ENCODE measurements at regions not wholly inside any gene's neighbourhood (a gene's known extent, or its start where the extent isn't known, plus 50 kb on each side); places are given as distances from the start of the nearest gene placed in this dataset.

GRCh38 chr5:26148569-26149107 lies 889.7 kb downstream of the CDH9 start:
- ATAC-seq (ENCODE audit: low read depth in 2 of 2) (no peak), DNase-seq (no peak)
- H3K4me1 Mint-ChIP-seq, result no peaks in the 10 kb centered on the region
- H3K9me3 Mint-ChIP-seq, result peaks cover 5 to 16% (median 12%) of the 10 kb centered on the region in 7 donors
- no peaks in the 10 kb centered on the region for H3K36me3 Mint-ChIP-seq
- no peak overlapping the region for H3K27ac Mint-ChIP-seq
- H3K27me3 Mint-ChIP-seq, result no peaks in the 10 kb centered on the region
- H3K4me3 Mint-ChIP-seq, result no peak overlapping the region

GRCh38 chr5:26143259-26143658 lies 895.1 kb downstream of the CDH9 start:
- Mint-ChIP-seq H3K27me3 (no peaks in the 10 kb centered on the region), H3K36me3 (no peaks in the 10 kb centered on the region), H3K27ac (no peak overlapping the region), H3K9me3 (peaks cover 0 to 12% (median 2%) of the 10 kb centered on the region in 7 donors), H3K4me3 (no peak overlapping the region), H3K4me1 (no peaks in the 10 kb centered on the region)
- no peak for DNase-seq
- no peak for ATAC-seq (ENCODE audit: low read depth in 2 of 2)

GRCh38 chr5:26121338-26121737 lies 917.0 kb downstream of the CDH9 start:
- Mint-ChIP-seq H3K36me3 (no peaks in the 10 kb centered on the region), H3K4me3 (no peak overlapping the region), H3K27me3 (no peaks in the 10 kb centered on the region), H3K9me3 (peaks cover 0 to 4% (median 2%) of the 10 kb centered on the region in 7 donors), H3K4me1 (no peaks in the 10 kb centered on the region), H3K27ac (no peak overlapping the region)
- no peak for ATAC-seq (ENCODE audit: low read depth in 2 of 2)
- DNase-seq, result no peak

- Mint-ChIP-seq H3K9me3 (peaks cover 0 to 15% (median 5%) of the 10 kb centered on the region in 7 donors), H3K27ac (no peak overlapping the region), H3K4me1 (no peaks in the 10 kb centered on the region), H3K36me3 (no peaks in the 10 kb centered on the region), H3K4me3 (no peak overlapping the region), H3K27me3 (no peaks in the 10 kb centered on the region)
- DNase-seq (no peak), ATAC-seq (ENCODE audit: low read depth in 2 of 2) (no peak)
These were observed 934.2 kb downstream of the CDH9 start for GRCh38 chr5:26104175-26104574.

GRCh38 chr5:26060212-26060611 lies 978.2 kb downstream of the CDH9 start:
- no peak for DNase-seq
- no peak overlapping the region for H3K27ac Mint-ChIP-seq
- no peaks in the 10 kb centered on the region for H3K36me3 Mint-ChIP-seq
- no peak for ATAC-seq (ENCODE audit: low read depth in 2 of 2)
- H3K4me3 Mint-ChIP-seq, result no peak overlapping the region
- H3K27me3 Mint-ChIP-seq, result no peaks in the 10 kb centered on the region
- peaks cover 0 to 9% (median 5%) of the 10 kb centered on the region in 7 donors for H3K9me3 Mint-ChIP-seq
- no peaks in the 10 kb centered on the region for H3K4me1 Mint-ChIP-seq

GRCh38 chr5:26054594-26054993 lies 983.8 kb downstream of the CDH9 start:
- no peaks in the 10 kb centered on the region for H3K36me3 Mint-ChIP-seq

GRCh38 chr5:26034813-26035212 lies 1003.6 kb downstream of the CDH9 start:
- no peak overlapping the region for H3K4me3 Mint-ChIP-seq
- no peaks in the 10 kb centered on the region for H3K4me1 Mint-ChIP-seq
- ATAC-seq (ENCODE audit: low read depth in 2 of 2) (no peak), DNase-seq (no peak)
- no peaks in the 10 kb centered on the region for H3K27me3 Mint-ChIP-seq
- no peaks in the 10 kb centered on the region for H3K36me3 Mint-ChIP-seq
- H3K9me3 Mint-ChIP-seq, result peaks cover 0 to 9% (median 4%) of the 10 kb centered on the region in 7 donors
- H3K27ac Mint-ChIP-seq, result no peak overlapping the region

More at GRCh38 chr5:26054594-26054993, 983.8 kb downstream of the CDH9 start:
- DNase-seq, result no peak
- no peak for ATAC-seq (ENCODE audit: low read depth in 2 of 2)
- no peaks in the 10 kb centered on the region for H3K27me3 Mint-ChIP-seq
- peaks cover 3 to 16% (median 7%) of the 10 kb centered on the region in 7 donors for H3K9me3 Mint-ChIP-seq
- no peaks in the 10 kb centered on the region for H3K4me1 Mint-ChIP-seq
- H3K27ac Mint-ChIP-seq, result no peak overlapping the region
- H3K4me3 Mint-ChIP-seq, result no peak overlapping the region

GRCh38 chr5:26031481-26031880 lies 1006.9 kb downstream of the CDH9 start:
- Mint-ChIP-seq H3K27me3 (no peaks in the 10 kb centered on the region), H3K4me3 (no peak overlapping the region), H3K27ac (no peak overlapping the region), H3K4me1 (no peaks in the 10 kb centered on the region), H3K9me3 (peaks cover 0 to 7% (median 1%) of the 10 kb centered on the region in 7 donors), H3K36me3 (no peaks in the 10 kb centered on the region)
- no peak for DNase-seq
- no peak for ATAC-seq (ENCODE audit: low read depth in 2 of 2)

- Mint-ChIP-seq H3K9me3 (peaks cover 0 to 4% (median 0%) of the 10 kb centered on the region in 7 donors), H3K4me1 (no peaks in the 10 kb centered on the region), H3K27me3 (no peaks in the 10 kb centered on the region), H3K4me3 (no peak overlapping the region), H3K36me3 (no peaks in the 10 kb centered on the region), H3K27ac (no peak overlapping the region)
- ATAC-seq (ENCODE audit: low read depth in 2 of 2) (no peak), DNase-seq (no peak)
These were observed 1012.3 kb downstream of the CDH9 start for GRCh38 chr5:26026044-26026443.

- Mint-ChIP-seq H3K4me1 (no peaks in the 10 kb centered on the region), H3K27me3 (no peaks in the 10 kb centered on the region), H3K27ac (no peak overlapping the region), H3K4me3 (no peak overlapping the region), H3K9me3 (no peaks in the 10 kb centered on the region), H3K36me3 (no peaks in the 10 kb centered on the region)
- no peak for DNase-seq
- ATAC-seq (ENCODE audit: low read depth in 2 of 2), result no peak
These were observed 1013.6 kb downstream of the CDH9 start for GRCh38 chr5:26024774-26025173.

GRCh38 chr5:26023361-26023760 lies 1015.0 kb downstream of the CDH9 start:
- H3K36me3 Mint-ChIP-seq, result no peaks in the 10 kb centered on the region
- no peak for DNase-seq
- H3K4me3 Mint-ChIP-seq, result no peak overlapping the region
- no peak overlapping the region for H3K27ac Mint-ChIP-seq
- no peaks in the 10 kb centered on the region for H3K9me3 Mint-ChIP-seq
- H3K4me1 Mint-ChIP-seq, result no peaks in the 10 kb centered on the region
- H3K27me3 Mint-ChIP-seq, result no peaks in the 10 kb centered on the region
- ATAC-seq (ENCODE audit: low read depth in 2 of 2), result no peak

- Mint-ChIP-seq H3K27ac (no peak overlapping the region), H3K9me3 (peaks cover 0 to 5% (median 0%) of the 10 kb centered on the region in 7 donors), H3K4me1 (no peaks in the 10 kb centered on the region), H3K36me3 (no peaks in the 10 kb centered on the region), H3K27me3 (no peaks in the 10 kb centered on the region), H3K4me3 (no peak overlapping the region)
- ATAC-seq (ENCODE audit: low read depth in 2 of 2) (no peak), DNase-seq (no peak)
These were observed 1024.2 kb downstream of the CDH9 start for GRCh38 chr5:26014206-26014605.

- DNase-seq (no peak), ATAC-seq (ENCODE audit: low read depth in 2 of 2) (no peak)
- H3K27me3 Mint-ChIP-seq, result no peaks in the 10 kb centered on the region
- no peak overlapping the region for H3K27ac Mint-ChIP-seq
- H3K4me3 Mint-ChIP-seq, result no peak overlapping the region
- H3K36me3 Mint-ChIP-seq, result no peaks in the 10 kb centered on the region
- H3K4me1 Mint-ChIP-seq, result no peaks in the 10 kb centered on the region
- peaks cover 0 to 6% (median under 1%) of the 10 kb centered on the region in 7 donors for H3K9me3 Mint-ChIP-seq
These were observed 1026.3 kb downstream of the CDH9 start for GRCh38 chr5:26012078-26012477.

GRCh38 chr5:26009742-26010141 lies 1028.6 kb downstream of the CDH9 start:
- Mint-ChIP-seq H3K27me3 (no peaks in the 10 kb centered on the region), H3K36me3 (no peaks in the 10 kb centered on the region), H3K4me1 (no peaks in the 10 kb centered on the region), H3K9me3 (peaks cover 0 to 12% (median 2%) of the 10 kb centered on the region in 7 donors), H3K4me3 (no peak overlapping the region), H3K27ac (no peak overlapping the region)
- ATAC-seq (ENCODE audit: low read depth in 2 of 2) (no peak), DNase-seq (no peak)

- H3K9me3 Mint-ChIP-seq, result peaks cover 0 to 8% (median 0%) of the 10 kb centered on the region in 7 donors
- no peaks in the 10 kb centered on the region for H3K36me3 Mint-ChIP-seq
- H3K4me3 Mint-ChIP-seq, result no peak overlapping the region
- no peak for DNase-seq
- no peak for ATAC-seq (ENCODE audit: low read depth in 2 of 2)
- no peaks in the 10 kb centered on the region for H3K4me1 Mint-ChIP-seq
- no peak overlapping the region for H3K27ac Mint-ChIP-seq
- no peaks in the 10 kb centered on the region for H3K27me3 Mint-ChIP-seq
These were observed 1034.4 kb downstream of the CDH9 start for GRCh38 chr5:26003966-26004365.
